ENCODE measurements at regions not wholly inside any gene's neighbourhood (a gene's known extent, or its start where the extent isn't known, plus 50 kb on each side); places are given as distances from the start of the nearest gene placed in this dataset.
"Not testable (repeated sequence)": the region's sequence is repeated elsewhere in the genome, so short reads cannot be mapped to it uniquely, and the experiment has no call there.

DNA sequence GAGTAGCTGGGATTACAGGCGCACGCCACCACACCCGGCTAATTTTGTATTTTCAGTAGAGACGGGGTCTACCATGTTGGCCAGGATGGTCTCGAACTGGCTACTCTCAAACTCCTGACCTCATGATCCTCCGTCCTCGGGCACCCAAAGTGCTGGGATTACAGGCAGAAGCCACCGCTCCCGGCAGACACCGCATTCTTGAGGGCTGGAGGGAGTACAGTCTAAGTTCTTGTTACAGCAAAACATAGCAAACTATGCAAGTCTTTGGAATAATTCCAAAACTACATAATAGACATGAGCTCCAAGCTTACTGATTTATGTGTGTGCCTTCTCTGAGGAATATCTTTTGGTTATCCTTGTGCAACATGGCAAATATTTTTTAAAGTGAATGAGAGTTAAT is 299.1 kb upstream of the ZNF658 start:
- not testable (repeated sequence) for H3K27ac ChIP-seq (ENCODE audit: low read depth, low read length); H3K4me1 ChIP-seq (ENCODE audit: control insufficient read depth, insufficient read depth, low read length); DNase-seq; H3K36me3 ChIP-seq (ENCODE audit: control insufficient read depth, insufficient read depth, low read length); H3K27me3 ChIP-seq (ENCODE audit: control insufficient read depth, insufficient read depth, low read length, poor library complexity, severe bottlenecking); H3K9me3 ChIP-seq (ENCODE audit: control insufficient read depth, low read length); H3K4me1 Mint-ChIP-seq; H3K9ac ChIP-seq (ENCODE audit: extremely low read depth, low read length, poor library complexity, severe bottlenecking); H3K36me3 Mint-ChIP-seq (ENCODE audit: low read depth); H3K9me3 Mint-ChIP-seq; H3K4me3 Mint-ChIP-seq; H3K27me3 Mint-ChIP-seq (ENCODE audit: insufficient read depth); H3K27ac Mint-ChIP-seq; H3K4me3 ChIP-seq (ENCODE audit: low read length)
- 83% methylated on average over 5 of the region's 10 CpGs; no CpG with 5 or more reads in 1 of the 2 experiments for WGBS, 2 experiments (ENCODE audit: insufficient coverage in 1 of 2, insufficient read length in 1 of 2)

DNA sequence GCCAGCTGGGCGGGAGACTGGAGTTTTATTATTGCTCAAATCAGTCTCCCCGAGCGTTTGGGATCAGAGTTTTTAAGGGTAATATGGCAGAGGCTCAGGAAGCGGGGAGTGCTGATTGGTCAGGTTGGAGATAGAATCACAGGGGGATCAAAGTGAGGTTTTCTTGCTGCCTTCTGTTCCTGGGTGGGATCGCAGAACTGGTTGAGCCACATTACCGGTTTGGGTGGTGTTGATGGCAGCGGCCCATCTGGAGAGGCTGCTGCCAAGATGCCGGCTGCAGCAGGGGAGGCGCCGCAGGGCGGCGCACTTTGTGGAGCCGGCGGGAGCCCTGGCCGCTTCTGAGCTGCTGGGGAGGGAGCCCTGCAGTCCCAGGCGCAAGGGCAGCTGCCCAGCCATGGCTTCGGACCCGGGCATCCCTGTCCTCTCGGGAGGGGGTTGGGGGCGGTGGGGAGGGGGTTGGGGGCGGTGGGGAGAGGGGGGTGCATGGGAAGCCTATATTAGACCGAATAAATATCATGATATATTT is 268.9 kb upstream of the ZNF658 start:
- not testable (repeated sequence) for H3K27ac Mint-ChIP-seq; H3K27me3 Mint-ChIP-seq (ENCODE audit: insufficient read depth); H3K9me3 ChIP-seq (ENCODE audit: control insufficient read depth, low read length); H3K4me1 Mint-ChIP-seq; H3K36me3 Mint-ChIP-seq (ENCODE audit: low read depth); H3K27ac ChIP-seq (ENCODE audit: low read depth, low read length); H3K4me1 ChIP-seq (ENCODE audit: control insufficient read depth, insufficient read depth, low read length); H3K9me3 Mint-ChIP-seq; DNase-seq; H3K9ac ChIP-seq (ENCODE audit: extremely low read depth, low read length, poor library complexity, severe bottlenecking); H3K27me3 ChIP-seq (ENCODE audit: control insufficient read depth, insufficient read depth, low read length, poor library complexity, severe bottlenecking); H3K36me3 ChIP-seq (ENCODE audit: control insufficient read depth, insufficient read depth, low read length); H3K4me3 ChIP-seq (ENCODE audit: low read length); H3K4me3 Mint-ChIP-seq
- no CpG with 5 or more reads among the region's 22 CpGs for WGBS, 2 experiments (ENCODE audit: insufficient coverage in 1 of 2, insufficient read length in 1 of 2)

DNA sequence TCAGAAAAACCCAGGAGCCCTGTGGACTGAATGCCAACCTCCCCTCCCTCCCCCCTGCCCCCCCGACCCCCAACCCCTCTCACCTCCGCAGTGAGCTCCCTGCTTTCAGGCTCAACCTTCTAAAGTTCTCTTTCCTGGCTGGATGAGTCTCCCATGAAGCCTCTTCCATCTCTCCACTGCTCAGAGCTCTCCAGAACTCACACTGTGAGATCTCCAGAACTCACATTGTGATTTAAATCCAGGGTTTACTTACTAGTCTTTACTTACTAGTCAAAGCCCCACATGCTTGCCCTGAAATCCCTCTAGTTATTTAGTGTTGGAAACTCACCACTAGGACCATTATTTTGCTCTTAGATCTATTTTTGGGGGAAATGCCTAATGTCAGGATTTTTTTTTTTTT is 252.8 kb upstream of the ZNF658 start:
- not testable (repeated sequence) for H3K9me3 Mint-ChIP-seq; H3K27ac Mint-ChIP-seq; H3K9me3 ChIP-seq (ENCODE audit: control insufficient read depth, low read length); H3K4me3 Mint-ChIP-seq; H3K4me1 ChIP-seq (ENCODE audit: control insufficient read depth, insufficient read depth, low read length); H3K4me3 ChIP-seq (ENCODE audit: low read length); H3K27me3 ChIP-seq (ENCODE audit: control insufficient read depth, insufficient read depth, low read length, poor library complexity, severe bottlenecking); H3K36me3 ChIP-seq (ENCODE audit: control insufficient read depth, insufficient read depth, low read length); H3K27me3 Mint-ChIP-seq (ENCODE audit: insufficient read depth); H3K27ac ChIP-seq (ENCODE audit: low read depth, low read length); H3K4me1 Mint-ChIP-seq; DNase-seq; H3K9ac ChIP-seq (ENCODE audit: extremely low read depth, low read length, poor library complexity, severe bottlenecking); H3K36me3 Mint-ChIP-seq (ENCODE audit: low read depth)
- no CpG with 5 or more reads among the region's 2 CpGs for WGBS, 2 experiments (ENCODE audit: insufficient coverage in 1 of 2, insufficient read length in 1 of 2)

DNA sequence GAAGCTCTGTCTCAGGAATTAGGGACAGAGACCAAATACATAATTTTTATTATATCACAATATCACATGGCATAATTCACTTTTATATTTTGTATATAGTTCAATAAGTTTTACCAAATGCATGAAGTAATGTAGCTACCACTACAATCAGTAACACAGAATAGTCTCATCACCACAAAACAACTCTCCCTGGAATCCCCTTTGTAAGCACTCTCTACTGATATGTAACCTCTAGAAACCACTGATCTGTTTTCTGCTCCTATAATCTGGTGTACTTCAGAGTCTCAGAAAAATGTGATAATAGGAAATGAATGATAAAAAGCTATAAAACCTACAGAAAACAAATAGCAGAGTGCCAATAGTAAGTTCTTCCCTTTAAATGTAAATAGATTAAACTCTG is 210.3 kb upstream of the ZNF658 start:
- not testable (repeated sequence) for H3K4me1 ChIP-seq (ENCODE audit: control insufficient read depth, insufficient read depth, low read length); H3K9me3 Mint-ChIP-seq; H3K27ac ChIP-seq (ENCODE audit: low read depth, low read length); H3K27ac Mint-ChIP-seq; H3K9ac ChIP-seq (ENCODE audit: extremely low read depth, low read length, poor library complexity, severe bottlenecking); H3K27me3 ChIP-seq (ENCODE audit: control insufficient read depth, insufficient read depth, low read length, poor library complexity, severe bottlenecking); H3K4me1 Mint-ChIP-seq; DNase-seq; H3K36me3 Mint-ChIP-seq (ENCODE audit: low read depth); H3K36me3 ChIP-seq (ENCODE audit: control insufficient read depth, insufficient read depth, low read length); H3K27me3 Mint-ChIP-seq (ENCODE audit: insufficient read depth); H3K9me3 ChIP-seq (ENCODE audit: control insufficient read depth, low read length); H3K4me3 Mint-ChIP-seq; H3K4me3 ChIP-seq (ENCODE audit: low read length)

DNA sequence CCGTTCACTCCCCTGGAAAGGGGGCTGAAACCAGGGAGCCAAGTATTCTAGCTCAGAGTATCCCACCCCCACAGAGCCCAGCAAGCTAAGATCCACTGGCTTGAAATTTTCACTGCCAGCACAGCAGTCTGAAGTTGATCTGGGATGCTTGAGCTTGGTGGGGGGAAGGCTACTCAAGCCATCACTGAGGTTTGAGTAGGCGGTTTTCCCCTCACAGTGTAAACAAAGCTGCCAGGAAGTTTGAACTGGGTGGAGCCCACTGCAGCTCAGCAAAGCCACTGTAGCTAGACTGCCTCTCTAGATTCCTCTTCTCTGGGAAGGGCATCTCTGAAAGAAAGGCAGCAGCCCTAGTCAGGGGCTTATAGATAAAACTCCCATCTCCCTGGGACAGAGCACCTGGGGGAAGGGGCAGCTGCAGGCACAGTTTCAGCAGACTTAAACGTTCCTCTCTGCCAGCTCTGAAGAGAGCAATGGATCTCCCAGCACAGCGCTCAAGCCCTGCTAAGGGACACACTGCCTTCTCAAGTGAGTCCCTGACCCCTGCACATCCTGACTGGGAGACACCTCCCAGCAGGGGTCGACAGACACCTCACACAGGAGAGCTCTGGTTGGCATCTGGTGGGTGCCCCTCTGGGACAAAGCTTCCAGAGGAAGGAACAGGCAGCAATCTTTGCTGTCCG is 204.8 kb upstream of the ZNF658 start:
- not testable (repeated sequence) for H3K27ac Mint-ChIP-seq; H3K27ac ChIP-seq (ENCODE audit: low read depth, low read length); H3K4me1 ChIP-seq (ENCODE audit: control insufficient read depth, insufficient read depth, low read length); H3K9me3 ChIP-seq (ENCODE audit: control insufficient read depth, low read length); H3K27me3 ChIP-seq (ENCODE audit: control insufficient read depth, insufficient read depth, low read length, poor library complexity, severe bottlenecking); H3K4me3 ChIP-seq (ENCODE audit: low read length); H3K9ac ChIP-seq (ENCODE audit: extremely low read depth, low read length, poor library complexity, severe bottlenecking); DNase-seq; H3K27me3 Mint-ChIP-seq (ENCODE audit: insufficient read depth); H3K4me3 Mint-ChIP-seq; H3K36me3 ChIP-seq (ENCODE audit: control insufficient read depth, insufficient read depth, low read length); H3K9me3 Mint-ChIP-seq; H3K36me3 Mint-ChIP-seq (ENCODE audit: low read depth); H3K4me1 Mint-ChIP-seq
- WGBS, 2 experiments (ENCODE audit: insufficient coverage in 1 of 2, insufficient read length in 1 of 2) = no CpG with 5 or more reads among the region's 6 CpGs

DNA sequence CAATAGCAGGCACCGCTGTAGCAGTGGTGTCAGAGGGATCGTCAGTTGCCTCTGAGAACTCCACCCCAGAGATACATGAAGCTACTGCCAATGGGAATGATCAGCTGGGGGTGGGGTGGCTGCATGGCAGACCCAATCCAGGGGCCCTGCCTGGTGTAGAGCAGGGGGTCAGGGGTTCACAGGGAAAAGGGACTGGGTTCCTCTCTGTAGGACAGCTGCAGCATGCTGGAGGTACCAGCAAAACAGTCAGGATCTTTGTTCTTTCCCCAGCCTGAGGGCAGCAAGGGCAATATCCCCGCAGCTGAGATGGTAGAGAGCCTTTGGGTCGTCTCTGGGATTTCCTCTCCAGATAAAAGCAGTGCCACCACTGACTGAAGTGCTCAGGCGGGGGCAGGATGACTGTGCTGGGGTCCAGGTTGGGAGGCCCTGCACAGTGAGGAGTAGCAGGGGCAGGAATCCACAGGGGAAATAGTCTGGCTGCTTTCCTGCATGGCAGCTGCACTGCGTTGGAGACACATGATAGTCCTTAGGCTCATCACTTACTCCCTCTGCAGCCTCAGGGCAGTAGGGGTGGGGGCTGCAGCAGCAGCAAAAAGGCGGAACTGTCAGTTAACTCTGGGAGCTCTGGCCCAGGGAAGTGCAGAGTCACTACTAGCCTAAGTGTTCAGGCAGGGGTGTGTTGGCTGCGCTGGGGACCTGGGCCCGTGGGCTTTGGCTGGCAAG is 203.0 kb upstream of the ZNF658 start:
- not testable (repeated sequence) for H3K4me3 ChIP-seq (ENCODE audit: low read length); H3K4me1 Mint-ChIP-seq; H3K27ac Mint-ChIP-seq; H3K9me3 ChIP-seq (ENCODE audit: control insufficient read depth, low read length); H3K9me3 Mint-ChIP-seq; H3K36me3 ChIP-seq (ENCODE audit: control insufficient read depth, insufficient read depth, low read length); H3K27me3 Mint-ChIP-seq (ENCODE audit: insufficient read depth); H3K27ac ChIP-seq (ENCODE audit: low read depth, low read length); DNase-seq; H3K9ac ChIP-seq (ENCODE audit: extremely low read depth, low read length, poor library complexity, severe bottlenecking); H3K27me3 ChIP-seq (ENCODE audit: control insufficient read depth, insufficient read depth, low read length, poor library complexity, severe bottlenecking); H3K4me3 Mint-ChIP-seq; H3K4me1 ChIP-seq (ENCODE audit: control insufficient read depth, insufficient read depth, low read length); H3K36me3 Mint-ChIP-seq (ENCODE audit: low read depth)
- no CpG with 5 or more reads among the region's 9 CpGs for WGBS, 2 experiments (ENCODE audit: insufficient coverage in 1 of 2, insufficient read length in 1 of 2)

DNA sequence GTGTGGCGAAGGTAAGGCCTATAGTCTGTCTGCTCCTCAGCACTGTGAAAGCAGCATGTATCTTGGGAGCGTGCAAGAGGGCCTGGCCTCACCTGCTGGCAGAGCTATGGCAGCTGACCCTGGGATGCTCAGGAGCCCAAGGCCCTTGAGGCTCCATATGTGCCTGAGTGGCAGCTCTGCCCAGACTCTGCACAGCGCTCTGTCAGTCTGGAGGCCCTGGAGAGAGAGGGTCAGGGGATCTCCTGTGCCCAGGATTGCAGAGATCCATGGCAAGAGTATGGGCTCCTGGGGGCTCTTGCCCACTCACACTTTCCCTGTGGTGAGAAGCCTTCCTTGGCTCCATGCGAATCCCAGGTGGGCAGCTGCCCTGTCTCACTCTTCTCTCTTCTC is 202.5 kb upstream of the ZNF658 start:
- not testable (repeated sequence) for H3K9me3 ChIP-seq (ENCODE audit: control insufficient read depth, low read length); H3K36me3 Mint-ChIP-seq (ENCODE audit: low read depth); H3K9me3 Mint-ChIP-seq; DNase-seq; H3K4me3 ChIP-seq (ENCODE audit: low read length); H3K4me3 Mint-ChIP-seq; H3K4me1 ChIP-seq (ENCODE audit: control insufficient read depth, insufficient read depth, low read length); H3K4me1 Mint-ChIP-seq; H3K27ac Mint-ChIP-seq; H3K27ac ChIP-seq (ENCODE audit: low read depth, low read length); H3K9ac ChIP-seq (ENCODE audit: extremely low read depth, low read length, poor library complexity, severe bottlenecking); H3K27me3 ChIP-seq (ENCODE audit: control insufficient read depth, insufficient read depth, low read length, poor library complexity, severe bottlenecking); H3K27me3 Mint-ChIP-seq (ENCODE audit: insufficient read depth); H3K36me3 ChIP-seq (ENCODE audit: control insufficient read depth, insufficient read depth, low read length)
- WGBS, 2 experiments (ENCODE audit: insufficient coverage in 1 of 2, insufficient read length in 1 of 2) = 100% methylated on average over 1 of the region's 4 CpGs; no CpG with 5 or more reads in 1 of the 2 experiments
